ENCODE measurements at regions not wholly inside any gene's neighbourhood (a gene's known extent, or its start where the extent isn't known, plus 50 kb on each side); places are given as distances from the start of the nearest gene placed in this dataset.

- BruUV-seq (replicated peaks): no TSS peak
- Histone ChIP-seq H3K27me3 (replicated peaks; ENCODE audit: insufficient read depth, low read depth, low read length, poor library complexity) (no peaks in the 10 kb centered on the region), H3K36me3 (ENCODE audit: insufficient read depth, low read length, poor library complexity, severe bottlenecking) (no peaks in the 10 kb centered on the region), H3K27ac (ENCODE audit: low read depth, low read length, poor library complexity, severe bottlenecking) (no peak overlapping the region), H3K4me3 (ENCODE audit: low read depth, low read length, poor library complexity, severe bottlenecking) (no peak overlapping the region), H3K4me1 (ENCODE audit: insufficient read depth, low read length, poor library complexity, severe bottlenecking) (no peaks in the 10 kb centered on the region), H3K9me3 (ENCODE audit: low read depth, low read length, poor library complexity, severe bottlenecking) (peaks cover 31% of the 10 kb centered on the region)
- ChIA-PET CTCF (no interaction called here), POLR2A (ENCODE audit: low non-redundant PET) (no interaction called here)
- intact Hi-C loops (cut with micrococcal nuclease; ENCODE audit: unreplicated experiment): no loop called here
- no peak for TF ChIP-seq EZH2 (IDR thresholded peaks at IDR 0.05; ENCODE audit: borderline replicate concordance, low read depth, low read length, poor library complexity, severe bottlenecking)
- DNase-seq (ENCODE audit: low spot score): no peak
Observed at GRCh38 chr4:11904846-11905739, 476.4 kb upstream of the HS3ST1 start.

GRCh38 chr4:11904117-11904535 lies 475.4 kb upstream of the HS3ST1 start:
- TF ChIP-seq EZH2 (IDR thresholded peaks at IDR 0.05; ENCODE audit: borderline replicate concordance, low read depth, low read length, poor library complexity, severe bottlenecking): no peak
- no peak for TF ChIP-seq CTCF (conservative IDR thresholded peaks at IDR 0.05; ENCODE audit: low read depth, low read length)
- H3K27ac ChIP-seq (ENCODE audit: low read depth, low read length, poor library complexity, severe bottlenecking): no peak overlapping the region

GRCh38 chr4:11901089-11901488 lies 472.4 kb upstream of the HS3ST1 start:
- CTCF ChIA-PET: no interaction called here

More at GRCh38 chr4:11904117-11904535, 475.4 kb upstream of the HS3ST1 start:
- no peak overlapping the region for H3K4me3 ChIP-seq (ENCODE audit: low read depth, low read length, poor library complexity, severe bottlenecking)
- no peak for DNase-seq (ENCODE audit: low spot score)
- intact Hi-C loops (cut with micrococcal nuclease; ENCODE audit: unreplicated experiment): no loop called here
- CTCF ChIA-PET: no interaction called here
- H3K4me1 ChIP-seq (ENCODE audit: insufficient read depth, low read length, poor library complexity, severe bottlenecking): no peaks in the 10 kb centered on the region
- POLR2A ChIA-PET (ENCODE audit: low non-redundant PET): no interaction called here
- no peaks in the 10 kb centered on the region for H3K27me3 ChIP-seq (replicated peaks; ENCODE audit: insufficient read depth, low read depth, low read length, poor library complexity)
- no peaks in the 10 kb centered on the region for H3K36me3 ChIP-seq (ENCODE audit: insufficient read depth, low read length, poor library complexity, severe bottlenecking)
- H3K9me3 ChIP-seq (ENCODE audit: low read depth, low read length, poor library complexity, severe bottlenecking): peaks cover 27% of the 10 kb centered on the region
- BruUV-seq (replicated peaks): no TSS peak

More at GRCh38 chr4:11901089-11901488, 472.4 kb upstream of the HS3ST1 start:
- no peak for DNase-seq (ENCODE audit: low spot score)
- Histone ChIP-seq H3K4me3 (ENCODE audit: low read depth, low read length, poor library complexity, severe bottlenecking) (no peak overlapping the region), H3K27me3 (replicated peaks; ENCODE audit: insufficient read depth, low read depth, low read length, poor library complexity) (no peaks in the 10 kb centered on the region), H3K4me1 (ENCODE audit: insufficient read depth, low read length, poor library complexity, severe bottlenecking) (no peaks in the 10 kb centered on the region), H3K36me3 (ENCODE audit: insufficient read depth, low read length, poor library complexity, severe bottlenecking) (no peaks in the 10 kb centered on the region), H3K9me3 (ENCODE audit: low read depth, low read length, poor library complexity, severe bottlenecking) (peaks cover 38% of the 10 kb centered on the region), H3K27ac (ENCODE audit: low read depth, low read length, poor library complexity, severe bottlenecking) (no peak overlapping the region)
- POLR2A ChIA-PET (ENCODE audit: low non-redundant PET): no interaction called here
- TF ChIP-seq CTCF (conservative IDR thresholded peaks at IDR 0.05; ENCODE audit: low read depth, low read length) (no peak), EZH2 (IDR thresholded peaks at IDR 0.05; ENCODE audit: borderline replicate concordance, low read depth, low read length, poor library complexity, severe bottlenecking) (no peak)
- BruUV-seq (replicated peaks): no TSS peak
- intact Hi-C loops (cut with micrococcal nuclease; ENCODE audit: unreplicated experiment): no loop called here

Measured in A673 (cell line).